Mesenchymal stem cell (in vitro differentiated cells and primary cell): ENCODE measurements at regions not wholly inside any gene's neighbourhood (a gene's known extent, or its start where the extent isn't known, plus 50 kb on each side); places are given as distances from the start of the nearest gene placed in this dataset.

Source experiments
- DNase-seq: peaks from one replicate; pipeline ENCODE4 v3.0.0-alpha.2; 2013
- H2AFZ ChIP-seq: one replicate; pipeline ENCODE4 v1.6.1; 2013; ENCODE audit warnings: low read depth, mild to moderate bottlenecking, control low read depth, inconsistent platforms, low read length, moderate library complexity
- H2AK5ac ChIP-seq: 2 replicates; pipeline ENCODE4 v1.6.1; 2013; ENCODE audit warnings: low read length, moderate library complexity, mild to moderate bottlenecking, inconsistent platforms; ENCODE audit not compliant: severe bottlenecking
- H2BK120ac ChIP-seq: one replicate; pipeline ENCODE4 v1.6.1; 2013; ENCODE audit warnings: low read depth, mild to moderate bottlenecking, inconsistent platforms, low read length, moderate library complexity
- H2BK12ac ChIP-seq, 2 experiments: one replicate each; pipeline ENCODE4 v1.6.1; 2013; ENCODE audit warnings: inconsistent platforms in 2 of 2, low read length in 2 of 2, mild to moderate bottlenecking in 2 of 2, moderate library complexity in 2 of 2, control low read depth in 1 of 2
- H2BK15ac ChIP-seq: one replicate; pipeline ENCODE4 v1.6.1; 2013; ENCODE audit warnings: mild to moderate bottlenecking, low read depth, inconsistent platforms; ENCODE audit not compliant: poor library complexity, severe bottlenecking
- H2BK5ac ChIP-seq: 2 replicates; pipeline ENCODE4 v1.6.1; 2013; ENCODE audit warnings: low read depth, mild to moderate bottlenecking, low read length, control low read depth, inconsistent platforms; ENCODE audit not compliant: poor library complexity, severe bottlenecking
- H3K14ac ChIP-seq, 2 experiments: one replicate each; pipeline ENCODE4 v1.6.1; 2013; ENCODE audit warnings: inconsistent platforms in 2 of 2, low read length in 2 of 2, control low read depth in 1 of 2, mild to moderate bottlenecking in 1 of 2, moderate library complexity in 1 of 2
- H3K18ac ChIP-seq, 2 experiments: one replicate each; pipeline ENCODE4 v1.6.1; 2013; ENCODE audit warnings: inconsistent platforms in 2 of 2, low read length in 2 of 2, control low read depth in 1 of 2, low read depth in 1 of 2, mild to moderate bottlenecking in 1 of 2
- H3K23ac ChIP-seq, 2 experiments: one replicate each; pipeline ENCODE4 v1.6.1; 2013; ENCODE audit warnings: inconsistent platforms in 2 of 2, low read length in 2 of 2, mild to moderate bottlenecking in 2 of 2, moderate library complexity in 2 of 2, control low read depth in 1 of 2
- H3K27ac ChIP-seq: 2 replicates; pipeline ENCODE4 v1.5.1; 2013; ENCODE audit warnings: mild to moderate bottlenecking, moderate library complexity, low read length, control low read depth, inconsistent platforms; ENCODE audit not compliant: poor library complexity, severe bottlenecking
- H3K27me3 ChIP-seq, 2 experiments: 2 replicates each; pipeline versions ENCODE4 v1.6.1 to v1.7.0; 2013; ENCODE audit warnings: low read length in 2 of 2, mild to moderate bottlenecking in 2 of 2, moderate library complexity in 2 of 2, control low read depth in 1 of 2, inconsistent platforms in 1 of 2; ENCODE audit not compliant: control insufficient read depth in 1 of 2, insufficient read depth in 1 of 2
- H3K36me3 ChIP-seq, 2 experiments: 2 replicates each; pipeline versions ENCODE4 v1.6.1 to v1.7.0; 2013; ENCODE audit warnings: low read length in 2 of 2, control low read depth in 1 of 2, inconsistent platforms in 1 of 2, low read depth in 1 of 2, mild to moderate bottlenecking in 1 of 2; ENCODE audit not compliant: insufficient read depth in 2 of 2, control insufficient read depth in 1 of 2
- H3K4ac ChIP-seq, 2 experiments: one replicate each; pipeline ENCODE4 v1.6.1; 2013; ENCODE audit warnings: inconsistent platforms in 2 of 2, low read length in 2 of 2, mild to moderate bottlenecking in 2 of 2, moderate library complexity in 2 of 2, control low read depth in 1 of 2, low read depth in 1 of 2
- H3K4me1 ChIP-seq: 2 replicates; pipeline ENCODE4 v1.6.1; 2013; ENCODE audit warnings: low read depth, low read length, control low read depth; ENCODE audit not compliant: control insufficient read depth, insufficient read depth
- H3K4me2 ChIP-seq: 2 replicates; pipeline ENCODE4 v1.6.1; 2013; ENCODE audit warnings: low read length, mild to moderate bottlenecking, inconsistent platforms; ENCODE audit not compliant: poor library complexity, severe bottlenecking
- H3K4me3 ChIP-seq, 2 experiments: 2 replicates each; pipeline versions ENCODE4 v1.5.1 to v1.7.0; 2013; ENCODE audit warnings: low read length in 2 of 2, mild to moderate bottlenecking in 2 of 2, control low read depth in 1 of 2, low read depth in 1 of 2; ENCODE audit not compliant: insufficient read depth in 1 of 2
- H3K79me1 ChIP-seq: replicated peaks from 2 replicates; pipeline ENCODE4 v1.6.1; 2013; ENCODE audit warnings: mild to moderate bottlenecking, control low read depth, low read length, inconsistent platforms; ENCODE audit not compliant: poor library complexity, severe bottlenecking
- H3K9ac ChIP-seq: 2 replicates; pipeline ENCODE4 v1.7.0; 2013; ENCODE audit warnings: mild to moderate bottlenecking, low read length, moderate library complexity
- H3K9me3 ChIP-seq: 2 replicates; pipeline ENCODE4 v1.7.0; 2013; ENCODE audit warnings: mild to moderate bottlenecking, low read length; ENCODE audit not compliant: control insufficient read depth
- H4K8ac ChIP-seq: one replicate; pipeline ENCODE4 v1.6.1; 2013; ENCODE audit warnings: inconsistent platforms, mild to moderate bottlenecking, low read length, moderate library complexity
- H4K91ac ChIP-seq: one replicate; pipeline ENCODE4 v1.6.1; 2013; ENCODE audit warnings: mild to moderate bottlenecking, low read length, inconsistent platforms
- WGBS: methylation state at CpG from one replicate; pipeline ENCODE4 v1.1.7; 2013; ENCODE audit warnings: mixed read lengths; 5-methylcytosine and 5-hydroxymethylcytosine counted together

- Histone ChIP-seq H2AFZ (no peak overlapping the region), H3K4me3 (no peak overlapping the region), H2BK120ac (no peak overlapping the region), H4K8ac (no peak overlapping the region), H3K4me1 (peaks cover 35% of the 10 kb centered on the region), H3K4ac (no peak overlapping the region), H3K27ac (no peak overlapping the region), H3K14ac (no peak overlapping the region), H2BK5ac (no peak overlapping the region), H3K36me3 (peaks cover 0 to 4% of the 10 kb centered on the region in 2 experiments), H2BK12ac (no peak overlapping the region), H4K91ac (no peak overlapping the region), H2AK5ac (peak overlapping the region; percentile 28), H3K18ac (no peak overlapping the region), H3K4me2 (no peak overlapping the region), H3K79me1 (peaks cover 33% of the 10 kb centered on the region), H3K9ac (no peak overlapping the region), H2BK15ac (no peak overlapping the region), H3K27me3 (no peaks in the 10 kb centered on the region), H3K23ac (no peak overlapping the region), H3K9me3 (no peaks in the 10 kb centered on the region)
- no peak for DNase-seq
- 93% methylated on average over 4 of the region's 7 CpGs for WGBS
These were observed 73.2 kb downstream of the SLC25A47 start for GRCh38 chr14:100396266-100396795.

- peaks cover 39% of the 10 kb centered on the region for H3K4me1 ChIP-seq
- no peak overlapping the region for H4K8ac ChIP-seq
- H3K18ac ChIP-seq: no peak overlapping the region
- no peak overlapping the region for H3K4ac ChIP-seq
- no peak overlapping the region for H2BK120ac ChIP-seq
- no peak overlapping the region for H3K4me2 ChIP-seq
- no peak overlapping the region for H2AFZ ChIP-seq
- H3K4me3 ChIP-seq: no peak overlapping the region
- peaks cover 0 to 4% of the 10 kb centered on the region in 2 experiments for H3K36me3 ChIP-seq
- H3K27ac ChIP-seq: peak overlapping the region; percentile 3
- no peaks in the 10 kb centered on the region for H3K9me3 ChIP-seq
- whole genome bisulfite sequencing: 80% methylated on average over 8 of the region's 8 CpGs
- no peak overlapping the region for H3K9ac ChIP-seq
- H3K27me3 ChIP-seq: no peaks in the 10 kb centered on the region
- H3K79me1 ChIP-seq: peaks cover 33% of the 10 kb centered on the region
- peak overlapping the region; percentile 28 for H2AK5ac ChIP-seq
- no peak overlapping the region for H2BK15ac ChIP-seq
- no peak overlapping the region for H2BK5ac ChIP-seq
- H3K14ac ChIP-seq: no peak overlapping the region
- no peak for DNase-seq
- no peak overlapping the region for H2BK12ac ChIP-seq
- no peak overlapping the region for H3K23ac ChIP-seq
- H4K91ac ChIP-seq: no peak overlapping the region
These were observed 73.9 kb downstream of the SLC25A47 start for GRCh38 chr14:100397005-100397404.

- Histone ChIP-seq H2BK5ac (no peak overlapping the region), H3K4ac (no peak overlapping the region), H2BK15ac (no peak overlapping the region), H3K4me3 (no peak overlapping the region), H4K8ac (no peak overlapping the region), H3K27me3 (no peaks in the 10 kb centered on the region), H3K36me3 (peaks cover 0 to 4% of the 10 kb centered on the region in 2 experiments), H2BK12ac (no peak overlapping the region), H3K79me1 (peaks cover 31% of the 10 kb centered on the region), H3K23ac (no peak overlapping the region), H3K9ac (no peak overlapping the region), H3K4me2 (no peak overlapping the region), H3K9me3 (no peaks in the 10 kb centered on the region), H3K14ac (no peak overlapping the region), H4K91ac (no peak overlapping the region), H2AK5ac (no peak overlapping the region), H3K18ac (no peak overlapping the region), H2BK120ac (no peak overlapping the region), H3K27ac (peak overlapping the region; percentile 76), H2AFZ (no peak overlapping the region), H3K4me1 (peaks cover 40% of the 10 kb centered on the region)
- DNase-seq: no peak
- WGBS: 85% methylated on average over 5 of the region's 6 CpGs
These were observed 74.9 kb downstream of the SLC25A47 start for GRCh38 chr14:100398044-100398443.

GRCh38 chr14:100399052-100399849, 76.1 kb downstream of the SLC25A47 start:
- Histone ChIP-seq H2BK5ac (no peak overlapping the region), H3K79me1 (peaks cover 33% of the 10 kb centered on the region), H3K27ac (peak overlapping the region; percentile 87), H4K8ac (no peak overlapping the region), H2BK15ac (no peak overlapping the region), H3K18ac (no peak overlapping the region), H3K14ac (no peak overlapping the region), H3K9ac (no peak overlapping the region), H3K9me3 (no peaks in the 10 kb centered on the region), H3K4me3 (no peak overlapping the region), H2BK12ac (no peak overlapping the region), H2AFZ (no peak overlapping the region), H3K4me1 (peaks cover 38% of the 10 kb centered on the region), H2BK120ac (no peak overlapping the region), H3K4ac (no peak overlapping the region), H3K23ac (no peak overlapping the region), H3K36me3 (peaks cover 0 to 4% of the 10 kb centered on the region in 2 experiments), H2AK5ac (no peak overlapping the region), H3K4me2 (no peak overlapping the region), H4K91ac (no peak overlapping the region), H3K27me3 (no peaks in the 10 kb centered on the region)
- no peak for DNase-seq
- WGBS: 79% methylated on average over 13 of the region's 13 CpGs
